ENCODE measurements at regions not wholly inside any gene's neighbourhood (a gene's known extent, or its start where the extent isn't known, plus 50 kb on each side); places are given as distances from the start of the nearest gene placed in this dataset.

GRCh38 chr4:63460075-63460474 is 949.2 kb downstream of the TECRL start:
- no peak for DNase-seq

GRCh38 chr4:63459329-63459728 is 949.9 kb downstream of the TECRL start:
- no peak for DNase-seq

GRCh38 chr4:63458010-63458409 is 951.2 kb downstream of the TECRL start:
- no peak for DNase-seq

GRCh38 chr4:63440236-63440635 is 969.0 kb downstream of the TECRL start:
- no peak for DNase-seq

- no peak for DNase-seq
These were observed 979.1 kb downstream of the TECRL start for GRCh38 chr4:63430105-63430504.

- DNase-seq: no peak
These were observed 1013.0 kb downstream of the TECRL start for GRCh38 chr4:63396269-63396668.

GRCh38 chr4:63393544-63393943 is 1015.7 kb downstream of the TECRL start:
- DNase-seq: no peak

- DNase-seq: no peak
These were observed 1029.3 kb downstream of the TECRL start for GRCh38 chr4:63379750-63380522.

- no peak for DNase-seq
These were observed 1038.2 kb downstream of the TECRL start for GRCh38 chr4:63371001-63371400.

GRCh38 chr4:63361628-63362027 is 1047.6 kb downstream of the TECRL start:
- DNase-seq: no peak

GRCh38 chr4:63361066-63361465 is 1048.2 kb downstream of the TECRL start:
- DNase-seq: no peak

- DNase-seq: no peak
These were observed 1059.6 kb downstream of the TECRL start for GRCh38 chr4:63349674-63350025.

GRCh38 chr4:63348735-63349673 is 1060.2 kb downstream of the TECRL start:
- DNase-seq: no peak

- DNase-seq: no peak
These were observed 1084.1 kb downstream of the TECRL start for GRCh38 chr4:63325140-63325539.

GRCh38 chr4:63316633-63317032 is 1092.6 kb downstream of the TECRL start:
- DNase-seq: no peak

- DNase-seq: no peak
These were observed 1093.6 kb downstream of the TECRL start for GRCh38 chr4:63315651-63316050.

GRCh38 chr4:63308697-63309096 is 1100.6 kb downstream of the TECRL start:
- DNase-seq: no peak

GRCh38 chr4:63302792-63303191 is 1106.5 kb downstream of the TECRL start:
- DNase-seq: no peak

- DNase-seq: no peak
These were observed 1107.2 kb downstream of the TECRL start for GRCh38 chr4:63302078-63302477.

GRCh38 chr4:63296773-63297172 is 1112.5 kb downstream of the TECRL start:
- DNase-seq: no peak

- no peak for DNase-seq
These were observed 1133.8 kb downstream of the TECRL start for GRCh38 chr4:63275491-63275890.

GRCh38 chr4:63269156-63269555 is 1140.1 kb downstream of the TECRL start:
- no peak for DNase-seq

GRCh38 chr4:63233671-63234070 is 1175.6 kb downstream of the TECRL start:
- no peak for DNase-seq

- DNase-seq: no peak
These were observed 1177.2 kb downstream of the TECRL start for GRCh38 chr4:63232058-63232457.

All from 8988T (cell line).